D721Med (cell line): ENCODE measurements at regions not wholly inside any gene's neighbourhood (a gene's known extent, or its start where the extent isn't known, plus 50 kb on each side); places are given as distances from the start of the nearest gene placed in this dataset.

Source experiments
- DNase-seq: peaks from one replicate; pipeline ENCODE4 v3.0.0; 2011; ENCODE audit warnings: low spot score; ENCODE audit not compliant: insufficient read length
- FAIRE-seq: peaks from 2 replicates; lab custom pipeline; 2011; peaks lifted over from hg19 to GRCh38; lab: Jason Lieb, UNC
- CTCF ChIP-seq: IDR thresholded peaks from 2 replicates; pipeline ENCODE4 v1.5.1; 2012; ENCODE audit warnings: mild to moderate bottlenecking, control low read depth; ENCODE audit not compliant: insufficient read depth; ENCODE audit errors: missing control alignments

GRCh38 chr11:119520966-119521365, 98.0 kb upstream of the THY1 start:
- no peak for TF ChIP-seq CTCF
- DNase-seq (no peak), FAIRE-seq (no peak)

- FAIRE-seq (no peak), DNase-seq (no peak)
- no peak for TF ChIP-seq CTCF
These were observed 97.4 kb upstream of the THY1 start for GRCh38 chr11:119520400-119520799.

- no peak for DNase-seq
- FAIRE-seq = no peak
- no peak for TF ChIP-seq CTCF
These were observed 96.8 kb upstream of the THY1 start for GRCh38 chr11:119519796-119520195.

- FAIRE-seq (no peak), DNase-seq (no peak)
- TF ChIP-seq CTCF = no peak
These were observed 96.1 kb upstream of the THY1 start for GRCh38 chr11:119518746-119519730.

- DNase-seq = no peak
- no peak for FAIRE-seq
- TF ChIP-seq CTCF = no peak
These were observed 92.9 kb upstream of the THY1 start for GRCh38 chr11:119515771-119516400.

- DNase-seq = no peak
- no peak for TF ChIP-seq CTCF
- no peak for FAIRE-seq
These were observed 90.8 kb upstream of the THY1 start for GRCh38 chr11:119513806-119514170.
